Gastroesophageal sphincter (tissue), 3 donors: ENCODE measurements at regions not wholly inside any gene's neighbourhood (a gene's known extent, or its start where the extent isn't known, plus 50 kb on each side); places are given as distances from the start of the nearest gene placed in this dataset.

Source experiments
- CTCF ChIP-seq, 4 experiments: fragments of 200-600 bp in 2 of 4; fragments of 450-650 bp in 2 of 4; sonication (generic) in 1 of 4; IDR thresholded peaks; one replicate each; pipeline ENCODE4 v1.5.1; 2017 to 2019; ENCODE audit warnings: antibody characterized with exemption in 4 of 4, mild to moderate bottlenecking in 2 of 4, moderate library complexity in 2 of 4
- EP300 ChIP-seq: sonication (generic); formaldehyde crosslinking; IDR thresholded peaks from one replicate; pipeline ENCODE4 v1.6.1; 2017; ENCODE audit warnings: antibody characterized with exemption, mild to moderate bottlenecking
- POLR2A ChIP-seq, 2 donors: fragments of 450-650 bp; IDR thresholded peaks; one replicate each; pipeline ENCODE4 v1.6.1; 2017; ENCODE audit warnings: antibody characterized with exemption in 2 of 2, mild to moderate bottlenecking in 2 of 2, moderate library complexity in 1 of 2
- POLR2AphosphoS5 ChIP-seq: sonication (generic); formaldehyde crosslinking; IDR thresholded peaks from one replicate; pipeline ENCODE4 v1.6.1; 2017; ENCODE audit warnings: antibody characterized with exemption

DNA sequence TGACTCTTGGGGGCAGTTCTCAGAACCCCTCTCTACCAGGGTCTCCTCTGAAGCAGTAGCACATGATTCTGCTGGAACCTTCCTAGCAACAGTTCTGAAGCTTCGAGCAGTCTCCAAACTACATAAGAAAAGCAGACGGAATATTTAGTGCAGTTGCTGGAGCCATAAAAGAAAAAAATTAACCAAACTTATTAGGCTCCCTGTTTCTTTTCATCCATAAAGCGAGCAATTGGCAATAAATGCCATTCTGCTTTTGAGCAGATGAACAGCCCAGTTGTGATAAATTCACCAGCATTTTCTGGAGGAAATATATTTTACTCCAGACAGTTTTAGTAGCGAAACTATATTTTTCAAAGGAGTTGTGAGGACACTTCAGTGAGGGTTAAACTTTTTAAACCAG is 250.1 kb upstream of the BOD1L1 start:
- no peak for TF ChIP-seq EP300
- no peak for TF ChIP-seq POLR2A (IDR thresholded peaks at IDR 0.05)
- TF ChIP-seq POLR2AphosphoS5, result no peak
- TF ChIP-seq CTCF (IDR thresholded peaks at IDR 0.05), result no peak
